Activated B cell treated with CpG ODN at 0.5 μM for 24 hours (primary cell): ENCODE measurements at regions not wholly inside any gene's neighbourhood (a gene's known extent, or its start where the extent isn't known, plus 50 kb on each side); places are given as distances from the start of the nearest gene placed in this dataset.

ENCODE experiments used
- ATAC-seq: fragments of 200-7000 bp; cut with Tn5 transposase; one replicate; pipeline ENCODE4 v1.10.0; 2021; ENCODE audit warnings: low read depth, mild to moderate bottlenecking, moderate library complexity
- CTCF ChIA-PET: fragments of 350-600 bp; sonication (Branson Sonifier 250); formaldehyde crosslinking; loops from one replicate; lab custom pipeline; 2021; ENCODE audit warnings: antibody characterized with exemption; lab: Charles Lee
- POLR2A ChIA-PET: fragments of 350-600 bp; sonication (Branson Sonifier 250); formaldehyde crosslinking; loops from one replicate; lab custom pipeline; 2021; ENCODE audit warnings: antibody characterized with exemption; lab: Charles Lee
- DNase-seq: peaks from one replicate; pipeline ENCODE4 v3.0.0; 2022
- H3K27ac Mint-ChIP-seq: one replicate; pipeline ENCODE4 v1.8.0; 2020; ENCODE audit warnings: mixed read lengths
- H3K27me3 Mint-ChIP-seq: one replicate; pipeline ENCODE4 v1.8.0; 2021; ENCODE audit warnings: mixed read lengths
- H3K36me3 Mint-ChIP-seq: one replicate; pipeline ENCODE4 v1.8.0; 2021; ENCODE audit warnings: low read depth, mixed read lengths
- H3K4me1 Mint-ChIP-seq: one replicate; pipeline ENCODE4 v1.8.0; 2021; ENCODE audit warnings: mixed read lengths
- H3K4me3 Mint-ChIP-seq: one replicate; pipeline ENCODE4 v1.8.0; 2020; ENCODE audit warnings: mild to moderate bottlenecking, mixed read lengths
- H3K9me3 Mint-ChIP-seq: one replicate; pipeline ENCODE4 v1.8.0; 2020; ENCODE audit warnings: mixed read lengths
- CTCF ChIP-seq: fragments of 200-600 bp; IDR thresholded peaks from one replicate; pipeline ENCODE4 v1.8.0; 2022; ENCODE audit warnings: antibody characterized with exemption, mild to moderate bottlenecking
- intact Hi-C: fragments of 100-400 bp; cut with micrococcal nuclease; formaldehyde crosslinking; loops from one replicate; pipeline ENCODE4 v1.15.1; 2024

GRCh38 chr5:9782826-9783560 lies 152.8 kb upstream of the TAS2R1 start:
- Mint-ChIP-seq H3K27ac (no peak overlapping the region), H3K9me3 (peaks cover 5% of the 10 kb centered on the region), H3K27me3 (no peaks in the 10 kb centered on the region), H3K4me3 (no peak overlapping the region), H3K36me3 (no peaks in the 10 kb centered on the region), H3K4me1 (no peaks in the 10 kb centered on the region)
- TF ChIP-seq CTCF: no peak
- intact Hi-C loops: no loop called here
- POLR2A ChIA-PET: no interaction called here
- ATAC-seq (no peak), DNase-seq (no peak)
- CTCF ChIA-PET: no interaction called here

- no peak for ATAC-seq
- CTCF ChIA-PET: no interaction called here
- H3K4me3 Mint-ChIP-seq: no peak overlapping the region
- POLR2A ChIA-PET: no interaction called here
- H3K27ac Mint-ChIP-seq: no peak overlapping the region
- DNase-seq: no peak
- no peak for TF ChIP-seq CTCF
- no peaks in the 10 kb centered on the region for H3K27me3 Mint-ChIP-seq
- no peaks in the 10 kb centered on the region for H3K4me1 Mint-ChIP-seq
- no peaks in the 10 kb centered on the region for H3K36me3 Mint-ChIP-seq
- intact Hi-C loops: no loop called here
- peaks cover 7% of the 10 kb centered on the region for H3K9me3 Mint-ChIP-seq
Observed at GRCh38 chr5:9781890-9782289, 151.7 kb upstream of the TAS2R1 start.

GRCh38 chr5:9781275-9781674 lies 151.1 kb upstream of the TAS2R1 start:
- H3K36me3 Mint-ChIP-seq: no peaks in the 10 kb centered on the region
- no peak for DNase-seq
- ATAC-seq: no peak
- TF ChIP-seq CTCF: no peak
- peaks cover 7% of the 10 kb centered on the region for H3K9me3 Mint-ChIP-seq
- ChIA-PET POLR2A (no interaction called here), CTCF (no interaction called here)
- no peak overlapping the region for H3K27ac Mint-ChIP-seq
- no peaks in the 10 kb centered on the region for H3K4me1 Mint-ChIP-seq
- H3K27me3 Mint-ChIP-seq: no peaks in the 10 kb centered on the region
- intact Hi-C loops: no loop called here
- H3K4me3 Mint-ChIP-seq: no peak overlapping the region

- intact Hi-C loops: no loop called here
- H3K4me1 Mint-ChIP-seq: no peaks in the 10 kb centered on the region
- DNase-seq: no peak
- no peak overlapping the region for H3K4me3 Mint-ChIP-seq
- peaks cover 7% of the 10 kb centered on the region for H3K9me3 Mint-ChIP-seq
- no peaks in the 10 kb centered on the region for H3K27me3 Mint-ChIP-seq
- ChIA-PET CTCF (no interaction called here), POLR2A (no interaction called here)
- H3K36me3 Mint-ChIP-seq: no peaks in the 10 kb centered on the region
- H3K27ac Mint-ChIP-seq: no peak overlapping the region
- TF ChIP-seq CTCF: no peak
- ATAC-seq: no peak
Observed at GRCh38 chr5:9780501-9780900, 150.3 kb upstream of the TAS2R1 start.

GRCh38 chr5:9776525-9776924 lies 146.4 kb upstream of the TAS2R1 start:
- POLR2A ChIA-PET: no interaction called here
- H3K27me3 Mint-ChIP-seq: no peaks in the 10 kb centered on the region
- no peaks in the 10 kb centered on the region for H3K36me3 Mint-ChIP-seq
- ATAC-seq (no peak), DNase-seq (no peak)
- TF ChIP-seq CTCF: no peak
- intact Hi-C loops: no loop called here
- peaks cover 8% of the 10 kb centered on the region for H3K9me3 Mint-ChIP-seq
- no peak overlapping the region for H3K4me3 Mint-ChIP-seq
- CTCF ChIA-PET: no interaction called here
- H3K4me1 Mint-ChIP-seq: no peaks in the 10 kb centered on the region
- H3K27ac Mint-ChIP-seq: no peak overlapping the region
